Breast epithelium (tissue), 3 donors: ENCODE measurements at regions not wholly inside any gene's neighbourhood (a gene's known extent, or its start where the extent isn't known, plus 50 kb on each side); places are given as distances from the start of the nearest gene placed in this dataset.

ENCODE experiments used
- CTCF ChIP-seq, 3 donors: fragments of 450-650 bp; IDR thresholded peaks; one replicate each; pipeline ENCODE4 v1.5.1; 2016 to 2017; ENCODE audit warnings: antibody characterized with exemption in 3 of 3, mild to moderate bottlenecking in 3 of 3, moderate library complexity in 3 of 3
- POLR2A ChIP-seq: fragments of 450-650 bp; IDR thresholded peaks from one replicate; pipeline ENCODE4 v1.6.1; 2016; ENCODE audit warnings: antibody characterized with exemption, mild to moderate bottlenecking, moderate library complexity

DNA sequence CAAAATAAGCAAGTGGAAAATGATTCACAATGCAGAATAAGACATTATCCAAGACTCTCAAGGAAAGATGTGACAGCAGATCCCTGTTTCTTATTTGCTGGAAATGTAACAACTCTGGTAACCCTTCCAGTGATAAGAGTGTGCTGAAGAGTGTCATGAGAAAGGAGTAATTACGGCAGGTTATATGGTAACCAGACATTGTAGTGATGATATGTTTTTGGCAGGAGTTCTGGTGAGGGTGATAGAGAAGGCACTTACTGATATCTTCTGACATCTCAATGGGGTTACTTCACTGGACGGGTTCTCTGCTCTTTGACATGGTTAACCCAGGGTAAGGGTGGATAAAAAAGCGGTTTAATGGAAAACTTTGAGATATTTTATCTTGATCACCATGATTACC lies 1270.9 kb downstream of the CDH11 start:
- TF ChIP-seq POLR2A (no peak), CTCF (IDR thresholded peaks at IDR 0.05) (no peak)
